Right lobe of liver (tissue), 4 donors: ENCODE measurements at regions not wholly inside any gene's neighbourhood (a gene's known extent, or its start where the extent isn't known, plus 50 kb on each side); places are given as distances from the start of the nearest gene placed in this dataset.
"Not testable (repeated sequence)": the region's sequence is repeated elsewhere in the genome, so short reads cannot be mapped to it uniquely, and the experiment has no call there.

ENCODE experiments used
- CTCF ChIP-seq, 4 donors: fragments of 200-600 bp in 3 of 4; fragments of 450-650 bp in 1 of 4; IDR thresholded peaks; one replicate each; pipeline versions ENCODE4 v1.5.1 to v1.8.0; 2016 to 2022; ENCODE audit warnings: antibody characterized with exemption in 4 of 4, mild to moderate bottlenecking in 2 of 4
- POLR2A ChIP-seq: fragments of 450-650 bp; IDR thresholded peaks from one replicate; pipeline ENCODE4 v1.6.1; 2017; ENCODE audit warnings: antibody characterized with exemption, mild to moderate bottlenecking
- donor health status: DM: no; HTN: no; CAD: no.
- donor health status: DM: no; HTN: no; CAD: no.
- donor health status: DM: no; HTN: yes; CAD: no.

GRCh38 chr2:91658336-91658735 is 2966.9 kb downstream of the RPIA start:
- TF ChIP-seq CTCF (IDR thresholded peaks at IDR 0.05); POLR2A: not testable (repeated sequence)
